ENCODE measurements at regions not wholly inside any gene's neighbourhood (a gene's known extent, or its start where the extent isn't known, plus 50 kb on each side); places are given as distances from the start of the nearest gene placed in this dataset.

GRCh38 chr12:86601550-86602308, 345.5 kb upstream of the MGAT4C start:
- no peaks in the 10 kb centered on the region for H3K36me3 Mint-ChIP-seq (ENCODE audit: low read depth, unreplicated experiment)
- DNase-seq (ENCODE audit: low spot score), result no peak
- H3K27ac Mint-ChIP-seq (ENCODE audit: unreplicated experiment), result no peak overlapping the region

GRCh38 chr12:86600664-86601231, 344.6 kb upstream of the MGAT4C start:
- no peaks in the 10 kb centered on the region for H3K4me1 Mint-ChIP-seq (ENCODE audit: unreplicated experiment)
- H3K27ac Mint-ChIP-seq (ENCODE audit: unreplicated experiment), result no peak overlapping the region
- H3K9me3 Mint-ChIP-seq (ENCODE audit: unreplicated experiment), result no peaks in the 10 kb centered on the region
- no peak for TF ChIP-seq CTCF (IDR thresholded peaks at IDR 0.05; ENCODE audit: unreplicated experiment)
- no peaks in the 10 kb centered on the region for H3K27me3 Mint-ChIP-seq (ENCODE audit: unreplicated experiment)
- no peak for DNase-seq (ENCODE audit: low spot score)
- H3K36me3 Mint-ChIP-seq (ENCODE audit: low read depth, unreplicated experiment), result no peaks in the 10 kb centered on the region
- no peak overlapping the region for H3K4me3 Mint-ChIP-seq (ENCODE audit: unreplicated experiment)

More at GRCh38 chr12:86601550-86602308, 345.5 kb upstream of the MGAT4C start:
- Mint-ChIP-seq H3K9me3 (ENCODE audit: unreplicated experiment) (no peaks in the 10 kb centered on the region), H3K4me3 (ENCODE audit: unreplicated experiment) (no peak overlapping the region), H3K4me1 (ENCODE audit: unreplicated experiment) (no peaks in the 10 kb centered on the region), H3K27me3 (ENCODE audit: unreplicated experiment) (no peaks in the 10 kb centered on the region)
- TF ChIP-seq CTCF (IDR thresholded peaks at IDR 0.05; ENCODE audit: unreplicated experiment), result no peak

- no peaks in the 10 kb centered on the region for H3K9me3 Mint-ChIP-seq (ENCODE audit: unreplicated experiment)
- no peaks in the 10 kb centered on the region for H3K4me1 Mint-ChIP-seq (ENCODE audit: unreplicated experiment)
- H3K27ac Mint-ChIP-seq (ENCODE audit: unreplicated experiment), result no peak overlapping the region
- no peaks in the 10 kb centered on the region for H3K36me3 Mint-ChIP-seq (ENCODE audit: low read depth, unreplicated experiment)
- no peak overlapping the region for H3K4me3 Mint-ChIP-seq (ENCODE audit: unreplicated experiment)
- no peak for DNase-seq (ENCODE audit: low spot score)
- no peak for TF ChIP-seq CTCF (IDR thresholded peaks at IDR 0.05; ENCODE audit: unreplicated experiment)
- no peaks in the 10 kb centered on the region for H3K27me3 Mint-ChIP-seq (ENCODE audit: unreplicated experiment)
Observed at GRCh38 chr12:86597431-86597830, 341.2 kb upstream of the MGAT4C start.

- H3K36me3 Mint-ChIP-seq (ENCODE audit: low read depth, unreplicated experiment), result no peaks in the 10 kb centered on the region
- no peak for DNase-seq (ENCODE audit: low spot score)
- H3K27ac Mint-ChIP-seq (ENCODE audit: unreplicated experiment), result no peak overlapping the region
- H3K4me1 Mint-ChIP-seq (ENCODE audit: unreplicated experiment), result no peaks in the 10 kb centered on the region
- H3K4me3 Mint-ChIP-seq (ENCODE audit: unreplicated experiment), result no peak overlapping the region
- H3K9me3 Mint-ChIP-seq (ENCODE audit: unreplicated experiment), result no peaks in the 10 kb centered on the region
- no peaks in the 10 kb centered on the region for H3K27me3 Mint-ChIP-seq (ENCODE audit: unreplicated experiment)
- no peak for TF ChIP-seq CTCF (IDR thresholded peaks at IDR 0.05; ENCODE audit: unreplicated experiment)
Observed at GRCh38 chr12:86590296-86590695, 334.1 kb upstream of the MGAT4C start.

GRCh38 chr12:86574143-86574542, 318.0 kb upstream of the MGAT4C start:
- no peak overlapping the region for H3K4me3 Mint-ChIP-seq (ENCODE audit: unreplicated experiment)
- no peaks in the 10 kb centered on the region for H3K9me3 Mint-ChIP-seq (ENCODE audit: unreplicated experiment)
- TF ChIP-seq CTCF (IDR thresholded peaks at IDR 0.05; ENCODE audit: unreplicated experiment), result no peak
- no peaks in the 10 kb centered on the region for H3K4me1 Mint-ChIP-seq (ENCODE audit: unreplicated experiment)
- H3K36me3 Mint-ChIP-seq (ENCODE audit: low read depth, unreplicated experiment), result no peaks in the 10 kb centered on the region
- no peaks in the 10 kb centered on the region for H3K27me3 Mint-ChIP-seq (ENCODE audit: unreplicated experiment)
- no peak for DNase-seq (ENCODE audit: low spot score)
- no peak overlapping the region for H3K27ac Mint-ChIP-seq (ENCODE audit: unreplicated experiment)
